Lower lobe of right lung (tissue), 2 donors: ENCODE measurements at regions not wholly inside any gene's neighbourhood (a gene's known extent, or its start where the extent isn't known, plus 50 kb on each side); places are given as distances from the start of the nearest gene placed in this dataset.

ENCODE experiments used
- ATAC-seq, 2 donors: fragments of 200-7000 bp; cut with Tn5 transposase; one replicate each; pipeline ENCODE4 v1.9.1; 2020 to 2022; ENCODE audit warnings: mild to moderate bottlenecking in 2 of 2, moderate library complexity in 2 of 2
- DNase-seq: peaks from one replicate; pipeline ENCODE4 v3.0.0-alpha.2; 2020
- H3K27ac ChIP-seq: fragments of 200-600 bp; one replicate; pipeline ENCODE4 v1.8.0; 2022
- H3K27me3 ChIP-seq: fragments of 200-600 bp; one replicate; pipeline ENCODE4 v1.8.0; 2022; ENCODE audit warnings: low read depth
- H3K36me3 ChIP-seq: fragments of 200-600 bp; one replicate; pipeline ENCODE4 v1.8.0; 2022; ENCODE audit warnings: mild to moderate bottlenecking
- H3K4me1 ChIP-seq: fragments of 200-600 bp; one replicate; pipeline ENCODE4 v1.8.0; 2022
- H3K4me3 ChIP-seq: fragments of 200-600 bp; one replicate; pipeline ENCODE4 v1.8.0; 2022; ENCODE audit warnings: mild to moderate bottlenecking
- H3K9me3 ChIP-seq: fragments of 200-600 bp; one replicate; pipeline ENCODE4 v1.8.0; 2022
- intact Hi-C: fragments of 100-400 bp; cut with DNase I; formaldehyde crosslinking; loops from one replicate; pipeline ENCODE4 v1.11.0; 2022
- TF ChIP-seq, protein P1 (sequence below): fragments of 200-600 bp; IDR thresholded peaks from one replicate; pipeline ENCODE4 v1.8.0; 2022; ENCODE audit warnings: antibody characterized with exemption, mild to moderate bottlenecking
- donor health status: DM: no; HTN: yes; CAD: no; lungs with severe emphysema.

DNA sequence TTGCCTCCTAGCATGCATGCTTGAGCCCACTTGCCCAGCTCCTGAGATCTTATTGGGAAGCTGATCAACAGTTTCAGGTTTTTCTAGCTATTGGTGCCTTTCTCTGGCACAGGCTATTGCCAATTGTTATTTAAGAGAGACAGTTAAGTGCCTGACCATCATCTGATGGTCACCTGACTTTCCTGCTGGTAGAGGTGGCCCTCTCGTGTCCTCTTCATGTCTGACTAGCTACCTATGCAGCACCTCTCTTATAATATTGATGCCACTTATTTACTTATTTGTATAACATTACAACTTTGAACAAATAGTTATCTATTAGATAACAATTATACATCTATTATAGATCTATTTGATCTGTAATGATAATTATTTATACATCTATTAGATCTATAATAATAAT, 205.9 kb upstream of the SEMA3D start:
- DNase-seq (no peak), ATAC-seq (no peak)
- Histone ChIP-seq H3K4me1 (no peaks in the 10 kb centered on the region), H3K27ac (no peak overlapping the region), H3K9me3 (no peaks in the 10 kb centered on the region), H3K36me3 (no peaks in the 10 kb centered on the region), H3K4me3 (no peak overlapping the region), H3K27me3 (no peaks in the 10 kb centered on the region)
- TF ChIP-seq, protein P1, sequence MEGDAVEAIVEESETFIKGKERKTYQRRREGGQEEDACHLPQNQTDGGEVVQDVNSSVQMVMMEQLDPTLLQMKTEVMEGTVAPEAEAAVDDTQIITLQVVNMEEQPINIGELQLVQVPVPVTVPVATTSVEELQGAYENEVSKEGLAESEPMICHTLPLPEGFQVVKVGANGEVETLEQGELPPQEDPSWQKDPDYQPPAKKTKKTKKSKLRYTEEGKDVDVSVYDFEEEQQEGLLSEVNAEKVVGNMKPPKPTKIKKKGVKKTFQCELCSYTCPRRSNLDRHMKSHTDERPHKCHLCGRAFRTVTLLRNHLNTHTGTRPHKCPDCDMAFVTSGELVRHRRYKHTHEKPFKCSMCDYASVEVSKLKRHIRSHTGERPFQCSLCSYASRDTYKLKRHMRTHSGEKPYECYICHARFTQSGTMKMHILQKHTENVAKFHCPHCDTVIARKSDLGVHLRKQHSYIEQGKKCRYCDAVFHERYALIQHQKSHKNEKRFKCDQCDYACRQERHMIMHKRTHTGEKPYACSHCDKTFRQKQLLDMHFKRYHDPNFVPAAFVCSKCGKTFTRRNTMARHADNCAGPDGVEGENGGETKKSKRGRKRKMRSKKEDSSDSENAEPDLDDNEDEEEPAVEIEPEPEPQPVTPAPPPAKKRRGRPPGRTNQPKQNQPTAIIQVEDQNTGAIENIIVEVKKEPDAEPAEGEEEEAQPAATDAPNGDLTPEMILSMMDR, result no peak
- intact Hi-C loops, result no loop called here

DNA sequence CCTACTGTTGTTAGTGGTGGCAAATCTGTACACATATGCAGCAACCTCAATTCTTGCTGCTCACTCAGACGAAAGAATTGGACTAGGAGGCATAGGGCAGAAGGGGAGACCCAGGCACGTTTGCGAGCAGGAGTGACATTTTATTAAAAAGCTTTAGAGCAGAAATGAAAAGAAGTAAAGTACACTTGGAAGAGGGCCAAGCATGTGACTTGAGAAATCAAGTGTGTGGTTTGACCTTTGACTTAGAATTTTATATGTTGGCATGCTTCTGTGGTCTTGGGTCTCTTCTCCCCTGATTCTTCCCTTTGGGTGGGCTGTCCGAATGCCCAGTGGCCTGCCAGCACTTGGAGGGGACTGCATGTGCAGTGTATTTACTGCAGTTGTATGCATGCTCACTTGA, 205.5 kb upstream of the SEMA3D start:
- TF ChIP-seq, protein P1, result no peak
- ATAC-seq (no peak), DNase-seq (no peak)
- H3K4me3 ChIP-seq, result no peak overlapping the region
- H3K4me1 ChIP-seq, result no peaks in the 10 kb centered on the region
- no peaks in the 10 kb centered on the region for H3K9me3 ChIP-seq
- no peaks in the 10 kb centered on the region for H3K36me3 ChIP-seq
- H3K27ac ChIP-seq, result no peak overlapping the region
- no peaks in the 10 kb centered on the region for H3K27me3 ChIP-seq
- intact Hi-C loops, result no loop called here

DNA sequence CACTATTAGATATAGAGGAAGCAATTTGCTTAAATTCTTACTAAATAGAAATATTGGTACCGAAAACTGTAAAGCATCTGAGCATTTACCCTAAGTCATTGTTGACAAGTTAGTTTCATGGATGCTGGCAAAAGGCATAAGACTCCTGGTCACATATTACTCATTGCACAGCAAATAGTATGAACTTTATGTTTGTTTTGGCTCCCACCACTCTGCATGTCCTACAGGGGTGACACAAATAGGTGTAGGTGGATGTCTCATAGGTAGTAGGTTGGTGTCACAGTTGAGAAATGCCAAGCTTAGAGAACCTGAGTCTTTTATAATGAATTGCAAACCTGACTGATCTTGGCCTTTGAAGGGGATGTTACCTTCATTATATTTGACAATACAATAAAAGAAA, 199.6 kb upstream of the SEMA3D start:
- intact Hi-C loops, result no loop called here
- no peak for ATAC-seq
- Histone ChIP-seq H3K4me1 (no peaks in the 10 kb centered on the region), H3K9me3 (no peaks in the 10 kb centered on the region), H3K4me3 (no peak overlapping the region), H3K27ac (no peak overlapping the region), H3K36me3 (no peaks in the 10 kb centered on the region), H3K27me3 (no peaks in the 10 kb centered on the region)
- no peak for DNase-seq
- TF ChIP-seq, protein P1, result no peak

DNA sequence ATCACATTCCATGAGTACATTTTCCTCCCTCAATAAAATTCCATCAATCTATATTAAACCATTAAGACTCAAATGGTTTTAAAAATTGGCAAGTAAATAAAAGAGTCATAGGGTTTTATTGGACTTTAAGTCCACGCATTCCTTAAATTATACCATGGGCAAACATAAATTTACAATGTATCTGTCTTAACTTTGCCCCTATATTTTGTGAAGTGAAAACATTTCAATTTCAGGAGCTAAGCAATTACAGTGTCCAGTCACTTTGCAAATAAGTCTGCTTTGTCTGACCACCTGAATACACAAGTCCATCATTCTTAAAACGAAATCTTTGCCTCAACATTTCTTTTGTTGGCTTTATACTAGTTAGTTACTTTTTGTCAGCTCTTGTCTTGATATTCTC, 197.5 kb upstream of the SEMA3D start:
- Histone ChIP-seq H3K4me3 (no peak overlapping the region), H3K27ac (no peak overlapping the region), H3K27me3 (no peaks in the 10 kb centered on the region), H3K4me1 (no peaks in the 10 kb centered on the region), H3K36me3 (no peaks in the 10 kb centered on the region), H3K9me3 (no peaks in the 10 kb centered on the region)
- intact Hi-C loops, result no loop called here
- no peak for DNase-seq
- ATAC-seq, result no peak
- TF ChIP-seq, protein P1, result no peak

DNA sequence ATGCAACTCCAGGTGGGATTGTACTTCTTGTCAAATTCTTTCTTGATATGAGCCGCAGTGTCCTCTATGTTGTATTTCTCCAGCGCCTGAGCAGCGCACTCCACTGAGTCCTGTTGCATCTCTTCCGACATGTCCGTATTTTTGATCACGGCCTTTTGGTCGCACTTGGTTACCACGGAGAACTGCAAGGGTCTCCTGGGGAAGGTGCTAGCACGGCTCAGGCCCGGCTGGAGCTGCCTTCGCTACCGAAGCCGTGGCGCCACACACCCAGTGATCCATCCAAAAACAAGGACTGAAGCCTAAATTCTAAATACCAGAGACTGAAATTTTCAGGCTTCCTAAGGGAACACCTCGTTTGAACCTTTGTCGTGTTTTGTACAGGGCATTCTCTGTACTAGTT, 194.4 kb upstream of the SEMA3D start:
- H3K27ac ChIP-seq, result no peak overlapping the region
- no peak overlapping the region for H3K4me3 ChIP-seq
- no peaks in the 10 kb centered on the region for H3K27me3 ChIP-seq
- H3K4me1 ChIP-seq, result no peaks in the 10 kb centered on the region
- DNase-seq, result no peak
- H3K36me3 ChIP-seq, result no peaks in the 10 kb centered on the region
- no peak for ATAC-seq
- intact Hi-C loops, result no loop called here
- H3K9me3 ChIP-seq, result no peaks in the 10 kb centered on the region
- TF ChIP-seq, protein P1, result no peak

DNA sequence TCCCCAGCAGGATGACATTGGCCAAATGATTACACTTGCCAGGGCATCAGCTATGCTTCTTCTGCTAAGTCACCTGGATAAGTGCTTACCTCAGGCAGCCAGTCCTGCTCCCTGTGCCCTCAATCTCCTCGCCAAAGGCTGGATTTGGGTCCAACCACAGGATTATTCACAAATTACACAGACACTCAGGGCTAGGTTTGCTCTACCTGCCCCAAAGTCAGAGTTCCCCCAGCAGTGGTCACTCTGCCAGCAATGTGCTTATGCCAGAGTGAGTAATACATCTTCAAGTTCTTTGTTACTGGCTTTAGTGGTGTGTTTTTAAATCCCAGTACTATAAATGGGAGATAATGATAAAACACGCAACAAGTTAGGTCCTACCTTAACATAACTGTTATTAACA, 189.7 kb upstream of the SEMA3D start:
- Histone ChIP-seq H3K4me1 (no peaks in the 10 kb centered on the region), H3K4me3 (no peak overlapping the region), H3K9me3 (no peaks in the 10 kb centered on the region), H3K27ac (no peak overlapping the region), H3K27me3 (no peaks in the 10 kb centered on the region), H3K36me3 (no peaks in the 10 kb centered on the region)
- TF ChIP-seq, protein P1, result no peak
- intact Hi-C loops, result no loop called here
- DNase-seq (no peak), ATAC-seq (no peak)
